Heart right ventricle (tissue), 16 donors: ENCODE measurements at regions not wholly inside any gene's neighbourhood (a gene's known extent, or its start where the extent isn't known, plus 50 kb on each side); places are given as distances from the start of the nearest gene placed in this dataset.

Source experiments
- ATAC-seq, 8 donors: fragments of 200-7000 bp; cut with Tn5 transposase; one replicate each; pipeline ENCODE4 v1.9.1; 2020; ENCODE audit warnings: mild to moderate bottlenecking in 8 of 8, moderate library complexity in 8 of 8, moderate number of reproducible peaks in 1 of 8
- DNase-seq, 2 donors: peaks; one replicate each; pipeline ENCODE4 v3.0.0-alpha.2; 2020
- H3K27ac ChIP-seq, 10 donors: fragments of 200-600 bp; sonication (generic) in 2 of 10; one replicate each; pipeline versions ENCODE4 v1.5.0 to v1.8.0; 2020 to 2022; ENCODE audit warnings: mild to moderate bottlenecking in 3 of 10
- H3K27me3 ChIP-seq, 7 donors: fragments of 200-600 bp; one replicate each; pipeline ENCODE4 v1.8.0; 2021 to 2022; ENCODE audit warnings: mild to moderate bottlenecking in 2 of 7
- H3K36me3 ChIP-seq, 9 donors: fragments of 200-600 bp; sonication (generic) in 1 of 9; one replicate each; pipeline versions ENCODE4 v1.5.0 to v1.8.0; 2020 to 2022; ENCODE audit warnings: mild to moderate bottlenecking in 2 of 9
- H3K4me1 ChIP-seq, 9 donors: fragments of 200-600 bp; sonication (generic) in 1 of 9; one replicate each; pipeline versions ENCODE4 v1.5.0 to v1.8.0; 2020 to 2022; ENCODE audit warnings: mild to moderate bottlenecking in 4 of 9
- H3K4me3 ChIP-seq, 10 donors: fragments of 200-600 bp; sonication (generic) in 2 of 10; one replicate each; pipeline versions ENCODE4 v1.5.0 to v1.8.0; 2020 to 2022; ENCODE audit warnings: mild to moderate bottlenecking in 7 of 10, moderate library complexity in 2 of 10
- H3K9me3 ChIP-seq, 11 donors: fragments of 200-600 bp in 10 of 11; sonication (generic) in 2 of 11; one replicate each; pipeline versions ENCODE4 v1.5.0 to v1.8.0; 2013 to 2022; ENCODE audit warnings: mild to moderate bottlenecking in 2 of 11, control low read depth in 1 of 11, moderate library complexity in 1 of 11
- CTCF ChIP-seq, 9 donors: fragments of 200-600 bp; sonication (generic) in 2 of 9; IDR thresholded peaks; one replicate each; pipeline versions ENCODE4 v1.5.0 to v1.8.0; 2021 to 2022; ENCODE audit warnings: antibody characterized with exemption in 9 of 9, mild to moderate bottlenecking in 5 of 9, moderate library complexity in 1 of 9
- WGBS, 2 donors: extraction: QIAGEN DNeasy Blood & Tissue Kit; methylation state at CpG; one replicate each; pipeline ENCODE4 v1.1.7; 2013; ENCODE audit warnings: inconsistent platforms in 1 of 2; 5-methylcytosine and 5-hydroxymethylcytosine counted together
- intact Hi-C, 10 donors: fragments of 100-400 bp; cut with DNase I; formaldehyde crosslinking; loops; one replicate each; pipeline versions ENCODE4 v1.11.1 to v1.14.2; 2022
- donor health status: Arrhythmogenic right ventricular cardiomyopathy.
- donor health status: ischemic (EF 13 %, LVEDD 7.1; RV severe dilation, severe dysfunction).
- donor health status: healthy with polysubstance abuse.
- donor health status: DM: no; HTN: yes; CAD: no.
- donor health status: DM: no; HTN: no; CAD: no.
- donor health status: ischemic (EF 25% LVEDD 6.9; RV normal size, moderate dysfunction).
- donor health status: ischemic (EF 25% LVEDD 5.7; RV mildly dilated, moderate dysfunction).
- donor health status: healthy.
- donor health status: DM: yes; HTN: yes; CAD: no.
- donor health status: Ischemic cardiomyopathy.
- donor health status: ischemic (EF 35%, LVEDD 5.7; RV mildly dilated, moderate dysfunction).
- donor health status: nonischemic (EF 11% LVEDD 7.7; RV severe dilation, severe dysfunction).
- donor health status: DM: yes; HTN: yes; CAD: no.
- donor health status: PGD.
- donor health status: ischemic (EF 29% LVEDD 5.4; RV normal size, mild dysfunction).
- donor health status: nonischemic (EF 23%, LVEDD 6.1; RV moderate dilation, normal function).

- H3K27me3 ChIP-seq = no peaks in the 10 kb centered on the region
- no peaks in the 10 kb centered on the region for H3K36me3 ChIP-seq
- no peak overlapping the region for H3K4me3 ChIP-seq
- H3K27ac ChIP-seq = no peak overlapping the region
- WGBS, 2 donors = 65 to 71% methylated on average over 3 of the region's 3 CpGs
- DNase-seq (no peak), ATAC-seq (no peak)
- H3K4me1 ChIP-seq = no peaks in the 10 kb centered on the region
- H3K9me3 ChIP-seq = peaks cover 0 to 3% (median 0%) of the 10 kb centered on the region in 11 donors
- intact Hi-C loops = no loop called here
- no peak for TF ChIP-seq CTCF (IDR thresholded peaks at IDR 0.05)
These were observed 77.7 kb upstream of the FAM3C start for GRCh38 chr7:121473645-121474300.

DNA sequence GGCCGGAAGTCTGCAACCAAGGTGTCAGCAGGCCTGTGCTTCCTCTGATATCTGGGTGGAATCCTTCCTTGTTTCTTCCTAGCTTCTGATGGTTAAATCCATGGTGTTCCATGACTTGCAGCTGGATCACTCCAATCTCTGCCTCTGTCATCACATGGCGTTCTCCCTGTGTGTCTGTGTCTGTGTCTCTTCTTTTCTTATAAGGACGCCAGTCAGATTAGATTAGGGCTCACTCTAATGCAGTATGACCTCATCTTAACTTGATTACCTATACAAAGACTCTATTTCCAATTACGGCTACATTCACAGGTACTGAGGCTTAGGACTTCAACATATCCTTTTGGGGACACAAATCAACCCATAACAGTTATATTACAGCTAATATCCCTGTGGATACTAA is 70.3 kb upstream of the FAM3C start:
- intact Hi-C loops = no loop called here
- TF ChIP-seq CTCF (IDR thresholded peaks at IDR 0.05) = no peak
- Histone ChIP-seq H3K27ac (no peak overlapping the region), H3K27me3 (peaks cover 0 to 4% (median 0%) of the 10 kb centered on the region in 7 donors), H3K9me3 (no peaks in the 10 kb centered on the region), H3K36me3 (no peaks in the 10 kb centered on the region), H3K4me3 (no peak overlapping the region), H3K4me1 (no peaks in the 10 kb centered on the region)
- no peak for ATAC-seq
- DNase-seq = no peak
- WGBS, 2 donors = 84 to 89% methylated on average over 4 of the region's 4 CpGs

DNA sequence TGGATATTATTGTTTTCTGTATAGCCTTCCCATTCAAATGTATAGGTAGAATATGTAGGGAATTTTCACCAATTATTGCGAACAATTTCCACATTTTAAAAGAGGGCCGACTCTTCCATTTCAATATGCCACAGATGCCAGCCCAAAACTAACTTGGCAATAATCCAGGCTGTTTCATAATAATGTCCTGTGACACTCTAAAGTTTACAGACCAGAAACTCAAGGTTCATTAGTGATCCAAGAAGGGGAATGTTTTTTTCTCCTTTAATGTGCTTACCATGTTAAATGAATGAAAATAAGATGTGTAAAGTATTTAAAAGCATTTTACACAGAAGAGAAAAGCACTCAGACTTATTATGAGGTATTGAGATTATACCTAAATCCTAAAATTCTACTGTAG is 63.0 kb upstream of the FAM3C start:
- Histone ChIP-seq H3K27ac (no peak overlapping the region), H3K4me1 (no peaks in the 10 kb centered on the region), H3K36me3 (no peaks in the 10 kb centered on the region), H3K4me3 (no peak overlapping the region), H3K9me3 (no peaks in the 10 kb centered on the region), H3K27me3 (no peaks in the 10 kb centered on the region)
- TF ChIP-seq CTCF (IDR thresholded peaks at IDR 0.05) = no peak
- DNase-seq = no peak
- 88 to 93% methylated on average over 2 of the region's 2 CpGs for WGBS, 2 donors
- intact Hi-C loops = no loop called here
- ATAC-seq = no peak

GRCh38 chr7:121456785-121457359 is 60.8 kb upstream of the FAM3C start:
- DNase-seq (no peak), ATAC-seq (no peak)
- no peak for TF ChIP-seq CTCF (IDR thresholded peaks at IDR 0.05)
- Histone ChIP-seq H3K36me3 (no peaks in the 10 kb centered on the region), H3K9me3 (no peaks in the 10 kb centered on the region), H3K4me3 (no peak overlapping the region), H3K4me1 (no peaks in the 10 kb centered on the region), H3K27ac (no peak overlapping the region), H3K27me3 (no peaks in the 10 kb centered on the region)
- 92 to 96% methylated on average over 3 of the region's 3 CpGs for WGBS, 2 donors
- intact Hi-C loops = no loop called here
